Islet precursor cell (in vitro differentiated cells): ENCODE measurements at regions not wholly inside any gene's neighbourhood (a gene's known extent, or its start where the extent isn't known, plus 50 kb on each side); places are given as distances from the start of the nearest gene placed in this dataset.
A peak's percentile ranks its signal among the peaks of the same experiment; 100 is the strongest.

Experiments
- DNase-seq: peaks from one replicate; pipeline ENCODE4 v3.0.0-alpha.2; 2018

DNA sequence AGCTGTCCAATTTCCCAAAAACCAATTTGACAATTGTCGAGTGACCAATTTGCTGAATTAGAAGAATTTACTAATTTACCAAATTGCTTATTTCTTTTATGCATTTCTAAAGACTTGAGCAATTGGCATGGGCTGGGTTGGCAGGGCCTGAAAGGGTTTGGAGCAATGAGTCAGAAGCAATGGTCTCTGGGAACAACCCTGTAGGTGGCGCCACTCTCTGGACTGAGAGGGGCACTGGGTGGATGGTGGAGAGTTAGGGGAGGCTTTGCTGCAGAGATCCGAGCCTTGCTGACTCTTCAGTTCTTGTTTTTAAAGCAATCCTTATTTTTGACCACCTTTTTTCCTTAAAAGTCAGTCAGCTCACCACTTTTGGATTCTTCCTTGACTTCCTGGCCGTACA is 71.5 kb upstream of the RPS23 start:
- peak; percentile 70 for DNase-seq

DNA sequence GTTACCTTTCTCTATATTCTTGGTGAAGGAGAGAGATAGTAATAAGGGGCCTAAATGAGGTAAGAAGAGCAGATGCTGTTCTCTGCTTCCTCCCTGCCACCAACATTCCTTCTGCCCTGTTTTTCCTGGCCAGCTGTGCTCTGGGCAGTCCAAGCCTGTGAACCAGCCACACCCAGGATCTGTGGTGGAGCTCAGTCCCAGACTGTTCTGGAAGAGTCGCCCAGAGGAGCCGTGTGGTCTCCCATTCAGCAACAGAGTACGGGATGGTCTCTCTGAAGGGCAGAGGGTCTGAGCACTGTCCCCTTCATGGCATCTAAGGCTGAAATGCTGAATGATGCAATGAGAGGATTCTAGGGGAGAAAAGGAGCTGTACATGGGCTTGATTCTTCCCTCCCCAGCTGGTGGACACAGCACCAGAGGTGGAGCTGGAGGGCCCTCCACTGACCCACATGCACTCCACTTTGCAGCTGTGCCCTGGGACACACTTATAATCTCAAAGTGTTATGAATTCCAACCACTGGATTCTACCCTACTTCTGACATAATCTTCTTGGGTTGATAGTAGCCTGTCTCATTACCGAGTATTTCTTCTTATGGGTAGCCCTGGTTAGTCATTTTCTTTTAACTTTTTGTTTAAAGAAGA is 70.8 kb upstream of the RPS23 start:
- no peak for DNase-seq

DNA sequence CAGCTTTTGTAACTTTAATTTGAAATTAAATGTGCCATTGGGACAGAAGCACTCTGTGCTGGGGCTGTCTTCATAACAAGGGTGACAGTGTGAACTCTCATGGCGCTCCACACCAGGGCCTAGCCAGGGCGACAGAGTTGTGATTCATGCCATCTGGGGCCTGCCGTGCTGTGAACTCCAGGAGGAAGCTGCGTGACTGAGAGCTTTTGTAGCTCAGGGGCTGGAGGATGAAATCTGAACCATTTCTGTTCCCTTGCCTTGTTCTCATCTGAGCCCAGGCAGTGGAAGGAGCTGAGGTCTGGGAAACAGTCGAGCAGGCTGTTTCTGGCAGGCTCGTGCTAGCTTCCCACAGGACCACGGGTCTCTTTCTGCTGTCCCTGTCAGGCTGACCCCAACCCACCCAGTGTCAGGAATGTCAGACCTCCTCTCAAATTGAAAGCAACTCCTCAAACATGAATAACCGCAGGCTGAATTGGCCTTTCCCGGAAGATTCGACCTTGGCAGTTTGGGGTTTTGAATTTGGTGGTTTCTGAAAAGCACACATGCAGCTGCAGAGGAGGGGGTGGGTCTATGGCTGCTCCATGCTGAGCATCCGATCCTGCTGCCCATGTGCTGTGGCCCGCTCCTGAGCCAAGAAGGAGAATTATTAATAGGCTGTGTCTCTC is 69.2 kb upstream of the RPS23 start:
- DNase-seq: peak; percentile 66

DNA sequence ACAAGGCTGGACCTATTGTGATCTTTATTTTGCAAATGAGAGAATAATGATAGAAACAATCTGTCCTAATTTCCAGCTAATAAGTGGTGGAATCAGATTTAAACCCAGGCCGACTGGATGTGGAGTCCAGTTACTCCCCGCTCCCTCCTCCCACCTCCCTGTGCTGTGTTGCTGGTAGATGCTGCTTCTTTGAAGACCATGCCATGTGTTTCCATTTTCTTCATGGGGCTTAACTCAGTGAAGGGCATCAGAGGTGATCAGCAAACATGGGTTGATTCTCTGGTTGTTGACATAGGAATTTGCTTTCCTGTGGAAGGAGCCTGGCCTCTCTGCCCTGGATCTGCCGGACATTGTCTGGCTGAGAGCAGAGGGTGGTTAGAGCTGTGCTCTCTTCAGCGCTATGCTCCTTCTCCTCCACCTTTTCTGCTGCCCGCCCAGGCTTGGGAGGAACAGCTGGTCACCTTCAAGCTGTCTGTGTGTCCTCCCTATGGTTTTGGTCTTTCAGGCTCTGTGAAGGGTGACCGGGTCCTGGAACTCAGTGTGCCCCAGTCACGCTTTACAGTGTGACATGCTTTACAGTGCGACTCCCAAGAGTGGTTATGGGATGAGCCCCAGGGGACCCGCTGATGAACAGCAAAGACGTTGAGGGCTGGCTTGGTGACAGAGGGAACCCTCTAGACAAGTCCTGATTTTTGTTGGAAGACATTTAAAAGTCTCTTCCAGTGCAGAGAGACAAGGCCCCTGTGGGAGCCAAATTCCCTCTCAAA is 68.4 kb upstream of the RPS23 start:
- no peak for DNase-seq

DNA sequence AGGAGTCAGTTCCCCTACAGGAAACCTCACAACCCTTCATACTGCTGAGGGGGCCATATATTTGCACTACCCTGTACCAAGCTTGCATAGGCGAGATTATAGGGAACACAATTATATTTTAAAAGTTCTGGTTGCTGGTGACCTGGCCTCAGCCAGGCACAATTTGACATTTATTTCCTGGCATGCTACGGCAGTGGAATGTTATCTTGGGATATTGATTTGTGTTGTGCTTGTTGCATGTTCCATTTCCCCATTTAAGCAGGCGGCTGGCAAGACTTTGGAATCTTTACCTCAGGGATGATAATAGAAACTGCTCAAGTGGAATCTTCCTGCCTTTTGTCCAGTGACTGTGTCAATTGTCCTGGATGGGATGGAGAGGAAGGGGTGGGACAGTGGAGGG is 67.0 kb upstream of the RPS23 start:
- DNase-seq: no peak

DNA sequence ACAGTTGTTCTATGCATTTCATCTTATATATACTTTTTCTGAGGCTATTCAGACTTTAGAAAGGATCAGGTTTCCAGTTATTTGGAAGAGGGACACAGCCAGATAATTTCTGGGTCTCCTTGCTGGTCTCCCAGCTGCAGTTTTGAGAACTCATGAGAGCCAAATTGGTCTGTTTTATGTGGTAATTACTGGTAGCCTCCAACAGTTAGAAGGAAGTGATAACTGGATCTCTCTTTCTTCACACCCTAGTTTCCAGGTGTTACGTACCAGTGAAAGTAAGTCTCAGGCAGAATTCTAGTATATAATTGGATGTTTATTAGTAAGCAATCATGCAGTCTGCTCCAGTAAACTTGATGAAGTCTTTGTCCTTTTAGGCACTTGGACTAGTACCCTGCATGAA is 63.2 kb upstream of the RPS23 start:
- no peak for DNase-seq

DNA sequence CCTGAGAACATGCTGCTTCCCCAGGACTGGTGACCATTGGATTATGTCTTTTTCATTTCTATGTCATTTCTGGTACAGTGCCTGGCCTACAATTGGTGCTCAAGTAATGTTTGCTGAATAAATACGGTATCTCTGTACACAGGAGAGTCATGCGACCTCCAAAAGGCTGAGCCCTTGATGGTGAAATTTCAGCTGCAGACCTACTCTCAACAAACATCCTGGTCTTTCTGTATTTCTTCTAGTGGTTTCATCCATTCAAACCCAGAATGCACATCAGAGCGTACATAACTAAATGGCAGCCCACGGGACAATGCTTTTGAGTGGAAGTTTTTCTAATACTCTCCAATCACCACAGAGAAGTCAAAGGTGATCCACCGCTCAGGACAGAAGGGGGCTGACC is 62.6 kb upstream of the RPS23 start:
- DNase-seq: no peak

DNA sequence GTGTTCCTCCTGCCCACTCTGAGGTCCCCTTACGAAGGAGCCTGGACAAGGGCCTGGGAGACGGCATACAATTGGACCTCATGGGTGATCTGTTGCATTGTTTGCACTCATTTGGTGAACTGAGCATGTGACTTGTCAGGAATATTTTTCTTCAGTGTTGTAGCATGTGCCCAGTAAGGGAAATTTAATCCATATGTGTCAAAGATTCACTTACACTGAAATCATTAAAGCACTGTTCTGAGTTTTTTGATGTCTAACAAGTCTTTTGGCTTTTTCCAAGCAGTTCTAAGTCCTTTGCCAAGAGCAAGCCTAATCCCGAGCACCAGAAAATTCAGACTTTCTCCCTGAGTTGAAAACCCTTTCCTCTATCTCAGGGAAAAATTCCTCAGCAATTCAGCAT is 61.6 kb upstream of the RPS23 start:
- DNase-seq: no peak

DNA sequence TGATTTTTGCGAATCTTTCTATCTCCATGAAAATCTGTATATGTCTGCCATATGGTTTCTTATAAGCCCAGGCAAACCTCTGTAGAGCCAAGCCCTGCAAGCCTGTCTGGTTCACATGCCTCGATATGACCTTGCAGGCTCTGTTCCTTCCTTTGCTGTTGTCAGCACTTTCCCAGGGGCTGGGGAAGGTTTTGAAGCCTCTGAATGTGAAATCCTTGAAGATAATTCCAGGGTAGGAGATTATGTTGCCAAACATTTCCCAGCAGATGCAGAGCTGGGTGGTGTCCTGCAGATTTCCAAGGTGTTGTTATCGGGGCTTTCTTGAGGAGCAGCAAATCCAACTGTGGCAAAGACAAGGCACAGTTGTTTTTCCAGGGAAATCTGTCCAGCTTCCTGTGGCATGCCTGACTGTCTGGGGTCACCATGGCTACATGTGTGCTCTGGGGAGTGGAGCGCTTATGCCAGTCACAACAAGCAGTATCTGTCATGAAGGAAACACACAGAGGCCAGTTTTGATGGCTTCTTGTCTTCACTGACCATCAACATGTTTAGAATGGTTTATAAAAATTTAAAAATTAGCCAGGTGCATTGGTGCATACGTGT is 60.7 kb upstream of the RPS23 start:
- DNase-seq: no peak

DNA sequence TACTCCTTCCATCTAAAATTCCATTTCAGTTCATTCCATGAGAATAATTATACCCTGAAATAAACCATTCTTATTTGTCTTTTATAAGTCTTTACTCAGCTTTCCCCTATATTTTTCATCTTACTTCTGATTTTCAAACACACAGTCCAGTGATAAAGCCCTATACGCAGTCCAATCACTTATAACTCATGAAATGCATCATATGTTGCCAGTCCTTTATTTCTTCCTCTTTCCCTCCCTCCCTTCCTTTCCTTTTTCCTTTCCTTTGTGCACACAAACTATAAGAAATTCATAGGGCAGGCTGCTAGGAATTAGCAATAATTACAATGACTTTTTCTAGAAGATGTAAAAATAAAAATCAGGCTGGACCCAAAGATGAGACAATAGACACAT is 58.8 kb upstream of the RPS23 start:
- DNase-seq: no peak

DNA sequence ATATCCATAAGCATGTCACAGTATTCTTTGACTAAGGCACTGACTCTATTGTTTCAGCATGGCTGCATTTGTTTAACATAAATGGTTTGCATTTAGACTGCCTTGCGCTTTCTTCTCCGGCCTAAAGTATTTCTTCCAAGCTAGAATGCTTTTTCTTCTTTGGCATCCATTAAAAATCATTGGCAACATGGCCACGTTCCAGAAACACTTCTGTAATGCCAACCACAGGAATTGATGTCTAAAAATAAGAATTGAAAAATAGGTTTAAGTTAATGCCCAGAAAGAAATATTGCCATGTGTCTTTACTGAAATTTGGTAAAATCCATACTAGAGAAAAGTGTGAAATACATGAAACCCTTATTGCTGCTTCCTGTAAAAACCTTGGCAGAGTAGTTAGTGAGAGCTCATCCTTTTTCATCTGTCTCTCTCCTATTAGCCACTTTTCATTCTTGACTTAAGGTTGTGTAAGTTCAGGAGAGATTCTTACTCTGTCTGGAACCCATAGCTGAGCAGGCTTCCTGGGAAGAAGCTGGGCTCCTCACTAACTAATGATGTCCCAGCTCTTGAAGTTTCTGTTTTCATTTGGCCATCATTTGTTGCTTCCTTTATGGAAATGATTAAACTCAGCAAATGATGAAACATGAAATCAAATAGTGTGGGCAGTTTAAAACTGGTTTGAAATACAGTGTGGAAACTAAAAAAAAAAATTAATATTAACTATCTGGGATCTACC is 58.2 kb upstream of the RPS23 start:
- DNase-seq: no peak

DNA sequence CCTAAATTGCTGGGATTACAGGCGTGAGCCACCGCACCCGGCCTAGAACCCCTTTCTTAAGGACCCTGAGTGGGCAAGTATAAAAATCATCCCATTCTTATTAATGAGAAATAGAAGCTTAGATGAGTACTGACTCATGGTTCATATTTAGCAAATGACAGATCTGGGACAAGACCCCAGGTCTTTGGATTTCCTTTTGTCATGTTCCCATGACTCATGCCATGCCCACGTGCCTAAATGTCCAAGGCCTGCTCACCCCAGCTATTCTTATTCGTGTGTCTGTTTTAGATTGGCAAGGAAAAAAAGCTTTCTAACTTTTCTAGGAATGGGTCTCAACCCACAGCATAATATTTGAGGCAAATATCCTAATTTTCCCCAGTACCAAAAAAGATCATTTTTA is 57.7 kb upstream of the RPS23 start:
- DNase-seq: no peak

DNA sequence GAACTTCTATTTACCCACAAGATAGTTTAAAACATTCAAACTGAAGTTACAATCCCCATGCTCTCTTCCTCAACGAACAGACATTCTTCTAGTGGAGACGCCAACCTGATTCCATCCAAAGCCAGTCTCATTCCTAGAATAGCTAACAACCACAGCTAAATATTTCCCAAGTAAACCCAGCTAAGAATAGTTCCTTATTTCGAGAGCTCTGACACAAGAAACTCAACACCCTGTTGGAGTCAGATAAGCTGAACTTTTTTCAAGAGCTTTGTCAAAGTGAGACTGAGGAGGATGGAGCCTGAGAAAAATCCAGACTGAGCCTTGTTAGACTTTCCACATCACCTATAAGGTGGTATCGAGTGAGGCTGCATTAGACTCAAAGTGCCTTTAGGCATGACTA is 56.7 kb upstream of the RPS23 start:
- DNase-seq: peak; percentile 66

DNA sequence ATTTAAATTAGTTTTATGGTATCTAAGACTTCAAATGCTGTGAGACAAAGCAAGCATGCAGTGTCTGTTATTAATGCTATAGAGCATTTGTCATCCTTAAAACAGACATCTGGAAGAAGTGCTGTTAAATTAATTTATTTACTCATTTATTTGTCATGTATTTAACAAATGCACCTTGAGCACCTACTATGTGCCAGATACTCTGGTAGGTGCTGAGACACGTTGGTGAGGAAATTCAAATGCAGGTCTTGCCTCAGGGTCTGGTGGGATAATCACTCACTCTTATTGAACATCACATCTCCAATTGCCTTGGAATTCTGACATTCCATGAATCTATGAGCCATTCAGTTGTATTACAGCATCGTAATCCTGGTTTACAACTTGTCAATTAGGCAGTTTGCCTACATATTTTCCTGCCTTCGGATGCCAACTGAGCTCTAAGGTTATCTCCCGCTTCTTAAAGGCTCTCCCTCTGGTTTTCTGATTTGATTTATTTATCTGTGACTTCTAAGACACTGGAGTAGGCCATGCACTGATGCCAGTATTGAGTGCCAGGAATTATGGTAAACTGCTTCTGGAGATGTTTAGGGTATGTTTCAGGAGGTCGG is 56.0 kb upstream of the RPS23 start:
- no peak for DNase-seq

DNA sequence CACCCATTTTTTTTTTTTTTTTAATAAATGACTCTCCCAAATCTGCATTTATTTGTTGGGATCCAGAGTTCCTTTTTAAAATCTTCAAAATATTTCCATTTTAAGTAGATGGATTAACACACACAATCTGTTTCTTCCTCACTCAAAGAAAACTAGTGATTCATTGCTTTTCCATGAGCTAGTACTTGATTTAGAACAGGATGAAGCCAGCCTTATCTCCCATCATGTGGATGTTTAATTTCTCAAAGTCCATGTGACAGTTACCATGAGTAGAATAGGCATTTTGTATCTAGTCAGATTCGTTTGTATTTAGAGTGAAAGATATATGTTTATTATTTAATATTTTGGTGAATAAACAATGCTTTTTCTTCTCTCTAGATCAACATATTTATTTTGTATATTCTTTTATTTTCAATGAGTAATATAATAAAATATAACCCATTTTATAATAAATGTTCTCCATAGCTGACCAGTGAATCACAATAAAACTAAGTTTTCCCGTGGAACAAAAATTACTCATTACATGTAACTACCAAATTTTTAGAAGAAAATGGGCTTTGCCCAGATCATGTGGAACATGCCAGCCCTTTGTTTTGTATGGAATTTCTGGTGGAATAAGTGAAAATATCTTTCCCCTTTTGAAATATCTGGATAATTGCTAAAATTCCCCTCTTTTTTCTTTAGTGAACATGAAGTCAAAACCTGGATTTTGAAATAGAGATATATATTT is 54.9 kb upstream of the RPS23 start:
- DNase-seq: no peak

DNA sequence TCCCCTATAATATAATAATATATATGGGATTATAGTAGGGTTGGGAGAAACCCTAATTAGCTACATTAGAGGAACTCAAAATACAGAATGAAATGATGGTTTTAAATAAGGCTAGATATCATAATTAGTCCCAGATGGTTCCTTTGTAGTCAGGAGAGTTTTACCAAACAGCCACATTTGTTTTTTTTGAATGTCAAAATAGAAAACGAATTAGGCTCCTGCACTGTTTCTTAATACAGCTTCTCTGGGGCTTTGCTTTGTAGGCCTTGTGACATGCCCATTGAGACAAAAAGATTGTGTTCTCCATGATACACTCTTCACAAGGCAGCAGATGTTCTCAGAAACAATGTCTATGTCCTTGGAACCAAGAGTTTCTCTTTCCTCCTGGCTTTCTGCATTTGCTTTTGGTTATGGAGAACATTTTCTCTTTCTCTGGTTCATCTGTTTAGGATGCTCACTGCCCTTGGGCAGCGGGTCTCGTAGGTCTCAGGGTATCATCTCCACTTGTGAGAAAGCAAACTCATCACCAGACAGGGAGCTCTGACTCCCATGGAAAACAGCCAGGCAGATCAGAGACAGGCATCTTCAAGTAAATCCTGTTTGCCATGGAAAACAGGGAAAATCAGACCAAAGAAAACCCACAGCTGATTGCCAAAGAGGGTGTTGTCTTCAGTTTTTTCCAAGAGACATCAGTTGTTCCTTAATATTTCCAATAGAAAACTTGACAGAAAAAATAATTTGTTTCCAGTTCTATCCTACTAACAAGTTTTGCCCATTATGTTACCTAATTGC is 54.1 kb upstream of the RPS23 start:
- DNase-seq: no peak

DNA sequence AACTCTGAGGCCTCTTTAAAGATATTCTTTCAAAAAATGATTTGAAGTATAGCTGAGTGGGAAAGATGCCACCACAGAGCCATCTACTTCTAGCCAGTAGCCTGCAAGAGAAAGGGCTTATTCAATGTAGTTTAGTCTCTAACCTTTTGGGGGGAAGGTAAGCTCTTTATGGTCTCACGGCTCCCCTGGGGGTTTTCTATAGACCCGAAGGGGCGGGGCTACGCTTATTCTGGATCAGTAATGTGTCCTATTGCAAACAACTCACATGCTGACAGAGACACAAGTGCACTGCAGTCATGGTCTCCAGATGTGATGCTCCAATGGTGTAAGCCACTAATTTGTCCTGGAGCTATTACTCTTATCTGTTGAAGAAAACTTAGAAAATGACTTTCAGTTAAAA is 53.4 kb upstream of the RPS23 start:
- DNase-seq: no peak

DNA sequence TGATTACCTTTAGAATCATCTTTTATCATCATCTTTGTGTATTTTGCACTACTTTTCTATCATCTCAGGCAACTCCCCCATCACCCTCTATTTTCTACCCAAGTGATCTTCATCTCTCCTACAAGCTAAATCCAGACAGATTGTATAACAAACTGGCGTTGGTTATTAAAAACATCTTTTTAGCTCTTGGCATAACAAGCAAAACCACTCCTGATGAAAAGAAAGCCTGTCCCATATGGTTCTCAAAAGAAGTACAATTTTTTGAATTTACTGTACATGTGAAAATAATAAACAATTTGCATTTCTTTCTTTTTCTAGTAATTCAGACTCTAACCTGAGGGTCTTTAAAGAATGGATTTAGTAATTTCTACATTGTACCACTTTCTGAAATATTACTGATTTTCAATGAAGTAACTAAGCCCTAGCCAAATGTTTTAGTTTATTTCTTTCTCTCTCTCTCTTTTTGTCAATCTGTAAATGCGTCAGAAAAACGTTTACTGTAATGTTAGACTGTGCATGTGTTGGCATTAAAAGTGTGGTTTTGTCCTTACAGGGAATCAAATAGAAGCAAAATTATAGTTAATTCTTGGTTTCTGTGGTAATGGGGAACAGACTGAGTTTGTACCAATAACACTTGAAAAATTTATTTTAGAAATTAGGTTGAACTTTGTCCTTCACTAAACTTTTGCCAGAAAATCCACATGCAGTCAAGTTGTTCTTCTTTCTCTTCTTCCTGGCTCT is 52.5 kb upstream of the RPS23 start:
- DNase-seq: no peak

DNA sequence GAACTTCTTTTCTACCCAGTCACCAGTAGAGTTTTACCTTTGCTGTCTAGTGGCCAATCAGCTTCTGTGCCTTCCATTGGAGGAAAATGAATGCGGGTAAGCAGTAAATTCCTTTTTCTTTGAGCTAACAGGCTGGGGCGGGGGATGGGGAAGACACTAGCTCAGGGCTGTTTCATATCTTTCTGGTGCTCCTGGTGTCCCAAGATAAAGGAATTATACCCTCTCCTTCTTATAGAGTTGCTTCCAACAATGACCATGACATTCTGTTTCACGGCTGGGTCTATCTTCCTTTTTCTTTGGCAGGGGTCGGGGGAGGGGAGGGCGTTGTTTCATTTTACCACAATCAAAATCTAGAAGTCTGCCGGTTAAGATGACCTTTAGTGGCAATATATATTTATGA is 51.2 kb upstream of the RPS23 start:
- DNase-seq: no peak
